H9 (cell line): ENCODE measurements at regions not wholly inside any gene's neighbourhood (a gene's known extent, or its start where the extent isn't known, plus 50 kb on each side); places are given as distances from the start of the nearest gene placed in this dataset.

Experiments
- DNase-seq: peaks from one replicate; pipeline ENCODE4 v3.0.0-alpha.2; 2017
- H2AFZ ChIP-seq: one replicate; pipeline ENCODE4 v1.6.1; 2013; ENCODE audit warnings: mild to moderate bottlenecking, low read length, control low read depth, moderate library complexity
- H2AK5ac ChIP-seq: 2 replicates; pipeline ENCODE4 v1.6.1; 2013; ENCODE audit warnings: low read length, control low read depth, mixed read lengths; ENCODE audit not compliant: insufficient read length
- H2BK120ac ChIP-seq: one replicate; pipeline ENCODE4 v1.6.1; 2013; ENCODE audit warnings: low read depth, mild to moderate bottlenecking, low read length, control low read depth, inconsistent platforms; ENCODE audit not compliant: poor library complexity, severe bottlenecking
- H2BK12ac ChIP-seq: 2 replicates; pipeline ENCODE4 v1.6.1; 2013; ENCODE audit warnings: low read length, control low read depth, mixed read lengths, low read depth; ENCODE audit not compliant: insufficient read length
- H2BK15ac ChIP-seq: 2 replicates; pipeline ENCODE4 v1.6.1; 2013; ENCODE audit warnings: low read depth, low read length, control low read depth
- H2BK20ac ChIP-seq: one replicate; pipeline ENCODE4 v1.6.1; 2013; ENCODE audit warnings: low read depth, mild to moderate bottlenecking, low read length, control low read depth, inconsistent platforms; ENCODE audit not compliant: poor library complexity, severe bottlenecking
- H2BK5ac ChIP-seq: 2 replicates; pipeline ENCODE4 v1.6.1; 2013; ENCODE audit warnings: low read length, control low read depth, mixed read lengths; ENCODE audit not compliant: insufficient read length
- H3K14ac ChIP-seq: 2 replicates; pipeline ENCODE4 v1.6.1; 2013; ENCODE audit warnings: low read length, control low read depth; ENCODE audit not compliant: insufficient read depth
- H3K18ac ChIP-seq: 2 replicates; pipeline ENCODE4 v1.6.1; 2013; ENCODE audit warnings: low read depth, mild to moderate bottlenecking, mixed read lengths, low read length, control low read depth; ENCODE audit not compliant: insufficient read length
- H3K23ac ChIP-seq: 2 replicates; pipeline ENCODE4 v1.6.1; 2013; ENCODE audit warnings: low read length, control low read depth, mixed read lengths, low read depth; ENCODE audit not compliant: insufficient read length
- H3K23me2 ChIP-seq: 2 replicates; pipeline ENCODE4 v1.6.1; 2013; ENCODE audit warnings: low read depth, mild to moderate bottlenecking, mixed read lengths, low read length, control low read depth; ENCODE audit not compliant: insufficient read length, poor library complexity, severe bottlenecking
- H3K27ac ChIP-seq: 2 replicates; pipeline ENCODE4 v1.5.1; 2013; ENCODE audit warnings: low read length, control low read depth, mixed read lengths, low read depth; ENCODE audit not compliant: insufficient read length
- H3K27me3 ChIP-seq: 2 replicates; pipeline ENCODE4 v1.6.1; 2013; ENCODE audit warnings: low read length, control low read depth, inconsistent platforms; ENCODE audit not compliant: insufficient read depth
- H3K4ac ChIP-seq: 2 replicates; pipeline ENCODE4 v1.6.1; 2013; ENCODE audit warnings: low read depth, mild to moderate bottlenecking, control low read depth, inconsistent platforms, low read length, moderate library complexity
- H3K4me1 ChIP-seq: 2 replicates; pipeline ENCODE4 v1.6.1; 2013; ENCODE audit warnings: low read length, control low read depth, inconsistent platforms; ENCODE audit not compliant: insufficient read depth
- H3K4me2 ChIP-seq: 2 replicates; pipeline ENCODE4 v1.6.1; 2013; ENCODE audit warnings: low read length, control low read depth, mixed read lengths; ENCODE audit not compliant: insufficient read length, insufficient read depth
- H3K56ac ChIP-seq: 2 replicates; pipeline ENCODE4 v1.6.1; 2013; ENCODE audit warnings: low read depth, mild to moderate bottlenecking, mixed read lengths, low read length, control low read depth; ENCODE audit not compliant: insufficient read length
- H3K79me1 ChIP-seq: 2 replicates; pipeline ENCODE4 v1.6.1; 2013; ENCODE audit warnings: low read depth, mild to moderate bottlenecking, moderate library complexity, low read length, control low read depth, inconsistent platforms; ENCODE audit not compliant: insufficient read depth, poor library complexity, severe bottlenecking
- H3K79me2 ChIP-seq: 2 replicates; pipeline ENCODE4 v1.6.1; 2013; ENCODE audit warnings: low read length, control low read depth, inconsistent platforms; ENCODE audit not compliant: insufficient read depth
- H3K9ac ChIP-seq: 2 replicates; pipeline ENCODE4 v1.6.1; 2013; ENCODE audit warnings: low read length, control low read depth, mixed read lengths; ENCODE audit not compliant: insufficient read length; ENCODE audit errors: extremely low read depth
- H3K9me3 ChIP-seq: one replicate; pipeline ENCODE4 v1.6.1; 2013; ENCODE audit warnings: low read depth, low read length, inconsistent platforms; ENCODE audit not compliant: control insufficient read depth
- H3T11ph ChIP-seq: one replicate; pipeline ENCODE4 v1.6.1; 2013; ENCODE audit warnings: mild to moderate bottlenecking, low read length, control low read depth, inconsistent platforms
- H4K20me1 ChIP-seq: one replicate; pipeline ENCODE4 v1.6.1; 2013; ENCODE audit not compliant: control insufficient read depth, insufficient read length, insufficient read depth
- H4K5ac ChIP-seq: 2 replicates; pipeline ENCODE4 v1.6.1; 2013; ENCODE audit warnings: low read depth, mild to moderate bottlenecking, mixed read lengths, low read length, control low read depth; ENCODE audit not compliant: insufficient read length
- H4K8ac ChIP-seq: replicated peaks from 2 replicates; pipeline ENCODE4 v1.6.1; 2013; ENCODE audit warnings: low read length, control low read depth, mixed read lengths, low read depth; ENCODE audit not compliant: insufficient read length
- H4K91ac ChIP-seq: 2 replicates; pipeline ENCODE4 v1.6.1; 2013; ENCODE audit warnings: low read depth, mild to moderate bottlenecking, moderate library complexity, mixed read lengths, low read length, control low read depth; ENCODE audit not compliant: insufficient read length
- H3K27ac Mint-ChIP-seq, 3 experiments: 2 replicates in 2 of 3; 3 replicates in 1 of 3; pipeline ENCODE4 v1.8.0; 2020 to 2021; ENCODE audit warnings: mixed read lengths in 3 of 3, mild to moderate bottlenecking in 1 of 3, moderate library complexity in 1 of 3
- H3K27me3 Mint-ChIP-seq: 2 replicates; pipeline ENCODE4 v1.8.0; 2021; ENCODE audit warnings: low read depth, mild to moderate bottlenecking, moderate library complexity, mixed read lengths
- H3K36me3 Mint-ChIP-seq, 3 experiments: 2 replicates in 2 of 3; 3 replicates in 1 of 3; pipeline ENCODE4 v1.8.0; 2020 to 2021; ENCODE audit warnings: low read depth in 3 of 3, mixed read lengths in 3 of 3; ENCODE audit not compliant: insufficient read depth in 1 of 3
- H3K4me1 Mint-ChIP-seq, 2 experiments: 2 replicates each; pipeline ENCODE4 v1.8.0; 2020; ENCODE audit warnings: mixed read lengths in 2 of 2
- H3K4me3 Mint-ChIP-seq, 2 experiments: 2 replicates in 1 of 2; 3 replicates in 1 of 2; pipeline ENCODE4 v1.8.0; 2020 to 2021; ENCODE audit warnings: mild to moderate bottlenecking in 2 of 2, mixed read lengths in 2 of 2, moderate library complexity in 1 of 2
- H3K9me3 Mint-ChIP-seq, 2 experiments: 2 replicates in 1 of 2; 3 replicates in 1 of 2; pipeline ENCODE4 v1.8.0; 2020; ENCODE audit warnings: mild to moderate bottlenecking in 2 of 2, mixed read lengths in 2 of 2, moderate library complexity in 1 of 2
- WGBS: extraction: QIAGEN DNeasy Blood & Tissue Kit; methylation state at CpG from one replicate; pipeline ENCODE4 v1.1.7; 2013; ENCODE audit warnings: missing lambda C conversion rate, low lambda C conversion rate, mixed read lengths; ENCODE audit not compliant: insufficient read length; ENCODE audit errors: extremely low coverage; 5-methylcytosine and 5-hydroxymethylcytosine counted together
- TF ChIP-seq, protein P1 (sequence below): fragments of 200-600 bp; sonication (generic); conservative IDR thresholded peaks from 3 replicates; pipeline ENCODE4 v1.8.0; 2021; ENCODE audit warnings: antibody characterized with exemption, mild to moderate bottlenecking

DNA sequence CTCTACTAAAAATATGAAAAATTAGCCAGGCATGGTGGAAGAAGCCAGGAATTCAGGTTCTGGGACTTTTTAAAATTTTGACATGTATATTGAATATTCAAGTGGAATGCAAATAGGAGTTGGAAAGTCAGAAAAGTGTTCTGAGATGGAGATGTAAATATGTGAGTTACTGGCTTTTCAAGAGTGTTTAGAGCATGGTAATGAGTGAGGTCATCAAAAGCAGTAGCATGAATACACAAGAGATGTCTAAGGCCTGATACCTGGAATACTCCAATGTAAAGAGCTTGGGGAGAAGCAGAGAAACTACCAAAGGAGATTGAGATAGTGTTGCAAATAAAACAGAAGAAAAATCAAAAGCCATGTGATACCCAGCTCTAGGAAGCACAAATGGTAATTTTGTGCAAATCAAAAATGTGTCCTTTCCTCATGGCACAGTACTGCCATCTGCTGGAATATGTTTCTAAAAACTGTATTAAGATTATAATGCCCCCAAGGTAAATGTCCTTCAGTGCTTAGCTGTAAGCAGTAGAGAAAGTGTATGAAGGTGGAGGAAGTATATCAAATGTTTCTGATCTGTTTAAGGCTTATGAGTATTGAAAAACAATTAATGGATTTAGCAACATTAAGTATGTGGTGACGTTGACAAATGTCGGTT, 908.4 kb downstream of the KCNJ18 start:
- H3K4me1 ChIP-seq = no peaks in the 10 kb centered on the region
- no peak overlapping the region for H2AFZ ChIP-seq
- H4K8ac ChIP-seq = no peak overlapping the region
- no peak overlapping the region for H3K18ac ChIP-seq
- no peak overlapping the region for H2BK15ac ChIP-seq
- no peak overlapping the region for H3K23ac ChIP-seq
- no peaks in the 10 kb centered on the region for H4K20me1 ChIP-seq
- no peaks in the 10 kb centered on the region for H3K27me3 ChIP-seq
- H3K9me3 ChIP-seq = peaks cover 48% of the 10 kb centered on the region
- TF ChIP-seq, protein P1, sequence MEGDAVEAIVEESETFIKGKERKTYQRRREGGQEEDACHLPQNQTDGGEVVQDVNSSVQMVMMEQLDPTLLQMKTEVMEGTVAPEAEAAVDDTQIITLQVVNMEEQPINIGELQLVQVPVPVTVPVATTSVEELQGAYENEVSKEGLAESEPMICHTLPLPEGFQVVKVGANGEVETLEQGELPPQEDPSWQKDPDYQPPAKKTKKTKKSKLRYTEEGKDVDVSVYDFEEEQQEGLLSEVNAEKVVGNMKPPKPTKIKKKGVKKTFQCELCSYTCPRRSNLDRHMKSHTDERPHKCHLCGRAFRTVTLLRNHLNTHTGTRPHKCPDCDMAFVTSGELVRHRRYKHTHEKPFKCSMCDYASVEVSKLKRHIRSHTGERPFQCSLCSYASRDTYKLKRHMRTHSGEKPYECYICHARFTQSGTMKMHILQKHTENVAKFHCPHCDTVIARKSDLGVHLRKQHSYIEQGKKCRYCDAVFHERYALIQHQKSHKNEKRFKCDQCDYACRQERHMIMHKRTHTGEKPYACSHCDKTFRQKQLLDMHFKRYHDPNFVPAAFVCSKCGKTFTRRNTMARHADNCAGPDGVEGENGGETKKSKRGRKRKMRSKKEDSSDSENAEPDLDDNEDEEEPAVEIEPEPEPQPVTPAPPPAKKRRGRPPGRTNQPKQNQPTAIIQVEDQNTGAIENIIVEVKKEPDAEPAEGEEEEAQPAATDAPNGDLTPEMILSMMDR = no peak; the same call in 2 of the 3 replicates
- no peak overlapping the region for H4K5ac ChIP-seq
- no peak overlapping the region for H3K56ac ChIP-seq
- H3K4ac ChIP-seq = no peak overlapping the region
- peaks cover 4 to 13% (median 6%) of the 10 kb centered on the region in 3 experiments; a peak in 5 of 7 replicates for H3K36me3 Mint-ChIP-seq
- no peak for DNase-seq
- no peak overlapping the region for H3K4me3 Mint-ChIP-seq
- no CpG with 5 or more reads among the region's 2 CpGs for WGBS
- no peak overlapping the region for H3K27ac Mint-ChIP-seq
- H3T11ph ChIP-seq = no peak overlapping the region
- H3K27ac ChIP-seq = no peak overlapping the region
- H3K79me2 ChIP-seq = no peaks in the 10 kb centered on the region
- H3K9me3 Mint-ChIP-seq = peaks cover 76 to 81% of the 10 kb centered on the region in 2 experiments
- no peak overlapping the region for H3K9ac ChIP-seq
- no peaks in the 10 kb centered on the region for H3K23me2 ChIP-seq
- H4K91ac ChIP-seq = no peak overlapping the region
- no peak overlapping the region for H3K14ac ChIP-seq
- H2BK20ac ChIP-seq = no peak overlapping the region
- no peak overlapping the region for H2AK5ac ChIP-seq
- no peaks in the 10 kb centered on the region for H3K79me1 ChIP-seq
- H2BK120ac ChIP-seq = no peak overlapping the region
- no peaks in the 10 kb centered on the region for H3K4me1 Mint-ChIP-seq
- H3K4me2 ChIP-seq = no peak overlapping the region
- H2BK5ac ChIP-seq = no peak overlapping the region
- no peaks in the 10 kb centered on the region; the same call in 1 of the 2 replicates for H3K27me3 Mint-ChIP-seq
- H2BK12ac ChIP-seq = no peak overlapping the region
